ENCODE measurements at regions not wholly inside any gene's neighbourhood (a gene's known extent, or its start where the extent isn't known, plus 50 kb on each side); places are given as distances from the start of the nearest gene placed in this dataset.

GRCh38 chr15:35320158-35320780, 225.7 kb downstream of the DPH6 start:
- Histone ChIP-seq H3K9me2 (ENCODE audit: insufficient read depth, low read length) (no peaks in the 10 kb centered on the region), H3K79me2 (replicated peaks; ENCODE audit: insufficient read depth, low read length) (no peaks in the 10 kb centered on the region), H4K20me1 (ENCODE audit: insufficient read depth) (no peaks in the 10 kb centered on the region), H3K27me3 (ENCODE audit: insufficient read depth, low read depth, low read length) (no peaks in the 10 kb centered on the region), H3K4me3 (ENCODE audit: low read length) (no peak overlapping the region), H3K36me3 (ENCODE audit: insufficient read depth, low read length) (no peaks in the 10 kb centered on the region), H3K9ac (ENCODE audit: low read length) (no peak overlapping the region), H3K27ac (ENCODE audit: low read length) (no peak overlapping the region), H3K4me2 (ENCODE audit: low read length) (no peak overlapping the region), H2AFZ (ENCODE audit: low read depth, low read length) (no peak overlapping the region), H3F3A (ENCODE audit: insufficient read depth, low read length, poor library complexity, severe bottlenecking) (no peaks in the 10 kb centered on the region), H3K9me3 (ENCODE audit: low read length) (no peaks in the 10 kb centered on the region)
- no peak for TF ChIP-seq RAD21 (conservative IDR thresholded peaks at IDR 0.05)
- TF ChIP-seq MXI1 (conservative IDR thresholded peaks at IDR 0.05; ENCODE audit: poor library complexity, severe bottlenecking) = no peak
- no peak for TF ChIP-seq EZH2 (IDR thresholded peaks at IDR 0.05; ENCODE audit: borderline replicate concordance, insufficient read depth, low read length, poor library complexity, severe bottlenecking)
- no peak for TF ChIP-seq POLR2AphosphoS5 (IDR thresholded peaks at IDR 0.05)
- TF ChIP-seq REST (IDR thresholded peaks at IDR 0.05; ENCODE audit: borderline replicate concordance) = no peak
- no peak for TF ChIP-seq EP300 (conservative IDR thresholded peaks at IDR 0.05; ENCODE audit: poor library complexity, severe bottlenecking)
- no peak for TF ChIP-seq SMC3 (conservative IDR thresholded peaks at IDR 0.05; ENCODE audit: poor library complexity)
- no peak for TF ChIP-seq CTCF (IDR thresholded peaks at IDR 0.05; ENCODE audit: poor library complexity, severe bottlenecking)
- TF ChIP-seq TAF1 (IDR thresholded peaks at IDR 0.05; ENCODE audit: low read depth) = no peak

GRCh38 chr15:35319354-35319753, 226.6 kb downstream of the DPH6 start:
- Histone ChIP-seq H3K9ac (ENCODE audit: low read length) (no peak overlapping the region), H3K27me3 (ENCODE audit: insufficient read depth, low read depth, low read length) (no peaks in the 10 kb centered on the region)

More at GRCh38 chr15:35319354-35319753, 226.6 kb downstream of the DPH6 start:
- no peaks in the 10 kb centered on the region for H3K79me2 ChIP-seq (replicated peaks; ENCODE audit: insufficient read depth, low read length)
- H2AFZ ChIP-seq (ENCODE audit: low read depth, low read length) = no peak overlapping the region
- H4K20me1 ChIP-seq (ENCODE audit: insufficient read depth) = no peaks in the 10 kb centered on the region
- H3K4me3 ChIP-seq (ENCODE audit: low read length) = no peak overlapping the region
- no peak overlapping the region for H3K4me2 ChIP-seq (ENCODE audit: low read length)
- no peaks in the 10 kb centered on the region for H3K9me3 ChIP-seq (ENCODE audit: low read length)
- H3K9me2 ChIP-seq (ENCODE audit: insufficient read depth, low read length) = no peaks in the 10 kb centered on the region
- no peaks in the 10 kb centered on the region for H3K36me3 ChIP-seq (ENCODE audit: insufficient read depth, low read length)
- no peaks in the 10 kb centered on the region for H3F3A ChIP-seq (ENCODE audit: insufficient read depth, low read length, poor library complexity, severe bottlenecking)
- no peak for TF ChIP-seq REST (IDR thresholded peaks at IDR 0.05; ENCODE audit: borderline replicate concordance)
- TF ChIP-seq CTCF (IDR thresholded peaks at IDR 0.05; ENCODE audit: poor library complexity, severe bottlenecking) = no peak
- no peak for TF ChIP-seq RAD21 (conservative IDR thresholded peaks at IDR 0.05)
- TF ChIP-seq TAF1 (IDR thresholded peaks at IDR 0.05; ENCODE audit: low read depth) = no peak
- TF ChIP-seq POLR2AphosphoS5 (IDR thresholded peaks at IDR 0.05) = no peak
- no peak for TF ChIP-seq EZH2 (IDR thresholded peaks at IDR 0.05; ENCODE audit: borderline replicate concordance, insufficient read depth, low read length, poor library complexity, severe bottlenecking)
- H3K27ac ChIP-seq (ENCODE audit: low read length) = no peak overlapping the region

Data from neural cell (in vitro differentiated cells).